IMR-90 (cell line): ENCODE measurements at regions not wholly inside any gene's neighbourhood (a gene's known extent, or its start where the extent isn't known, plus 50 kb on each side); places are given as distances from the start of the nearest gene placed in this dataset.

Experiments used
- BHLHE40 ChIP-seq: fragments of 150-350 bp; IDR thresholded peaks from 2 replicates; pipeline ENCODE4 v1.6.1; 2016; ENCODE audit warnings: mild to moderate bottlenecking, low read depth, low read length
- CEBPB ChIP-seq: IDR thresholded peaks from 2 replicates; pipeline ENCODE4 v1.6.1; 2012; ENCODE audit warnings: low read depth, low read length, improper control_type of control experiment
- CTCF ChIP-seq: conservative IDR thresholded peaks from 2 replicates; pipeline ENCODE4 v1.5.1; 2012; ENCODE audit warnings: mild to moderate bottlenecking, low read depth, low read length, improper control_type of control experiment
- FOS ChIP-seq: fragments of 150-350 bp; IDR thresholded peaks from 2 replicates; pipeline ENCODE4 v1.6.1; 2016; ENCODE audit warnings: low read depth, low read length
- MAFK ChIP-seq: IDR thresholded peaks from 2 replicates; pipeline ENCODE4 v1.6.1; 2012; ENCODE audit warnings: low read depth, low read length, improper control_type of control experiment
- MAZ ChIP-seq: IDR thresholded peaks from 2 replicates; pipeline ENCODE4 v1.6.1; 2012; ENCODE audit warnings: low read depth, mild to moderate bottlenecking, low read length, improper control_type of control experiment, moderate library complexity, borderline replicate concordance
- MXI1 ChIP-seq: IDR thresholded peaks from 2 replicates; pipeline ENCODE4 v1.6.1; 2012; ENCODE audit warnings: low read depth, mild to moderate bottlenecking, low read length, moderate library complexity, borderline replicate concordance
- POLR2A ChIP-seq: IDR thresholded peaks from 2 replicates; pipeline ENCODE4 v1.6.1; 2012; ENCODE audit warnings: mild to moderate bottlenecking, low read depth, low read length
- RAD21 ChIP-seq: IDR thresholded peaks from 2 replicates; pipeline ENCODE4 v1.6.1; 2012; ENCODE audit warnings: low read length, improper control_type of control experiment
- RCOR1 ChIP-seq: IDR thresholded peaks from 2 replicates; pipeline ENCODE4 v1.6.1; 2012; ENCODE audit warnings: mild to moderate bottlenecking, low read length, improper control_type of control experiment; ENCODE audit not compliant: insufficient replicate concordance
- SMC3 ChIP-seq: fragments of 150-350 bp; IDR thresholded peaks from 2 replicates; pipeline ENCODE4 v1.6.1; 2016; ENCODE audit warnings: low read depth, mild to moderate bottlenecking, antibody characterized with exemption, low read length, moderate library complexity
- USF2 ChIP-seq: fragments of 150-350 bp; IDR thresholded peaks from 2 replicates; pipeline ENCODE4 v1.6.1; 2017; ENCODE audit warnings: mild to moderate bottlenecking, antibody characterized with exemption, low read length, low read depth

DNA sequence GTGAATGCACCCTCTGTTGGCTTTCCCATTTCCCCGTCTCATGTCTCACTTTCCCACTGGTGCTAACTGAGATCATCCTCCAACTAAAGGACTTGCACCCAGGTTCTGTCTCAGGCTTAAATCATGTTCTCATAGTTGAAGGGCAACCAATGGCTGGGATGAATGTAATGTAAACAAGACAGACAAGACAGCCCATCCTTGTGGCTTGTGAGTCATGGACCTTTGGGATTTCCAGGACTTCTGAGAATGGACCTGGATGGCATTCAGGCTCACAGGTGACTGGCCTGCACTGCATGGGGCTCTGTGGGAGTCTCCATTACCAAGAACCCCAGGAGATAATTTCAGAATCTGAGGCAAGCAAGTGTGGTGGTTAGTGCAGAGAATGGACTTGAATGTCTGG is 347.5 kb downstream of the HAPSTR1 start:
- TF ChIP-seq CTCF = no peak
- TF ChIP-seq POLR2A = no peak
- TF ChIP-seq CEBPB = no peak
- TF ChIP-seq USF2 = no peak
- no peak for TF ChIP-seq RCOR1
- TF ChIP-seq RAD21 = no peak
- no peak for TF ChIP-seq SMC3
- no peak for TF ChIP-seq MAFK
- no peak for TF ChIP-seq MXI1
- no peak for TF ChIP-seq MAZ
- TF ChIP-seq BHLHE40 = no peak
- TF ChIP-seq FOS = no peak
